ENCODE measurements at regions not wholly inside any gene's neighbourhood (a gene's known extent, or its start where the extent isn't known, plus 50 kb on each side); places are given as distances from the start of the nearest gene placed in this dataset.

- TF ChIP-seq CTCF (IDR thresholded peaks at IDR 0.05 in 4 of 5, conservative IDR thresholded peaks at IDR 0.05 in 1 of 5) (no peak), POLR2A (IDR thresholded peaks at IDR 0.05) (no peak)
Measured at GRCh38 chr12:115709540-115710011, 567.9 kb downstream of the MED13L start.

All from gastrocnemius medialis (tissue), 4 donors.